Upper lobe of left lung (tissue), 6 donors: ENCODE measurements at regions not wholly inside any gene's neighbourhood (a gene's known extent, or its start where the extent isn't known, plus 50 kb on each side); places are given as distances from the start of the nearest gene placed in this dataset.
A peak's percentile ranks its signal among the peaks of the same experiment; 100 is the strongest.

Source experiments
- ATAC-seq, 2 donors: fragments of 200-7000 bp; cut with Tn5 transposase; one replicate each; pipeline ENCODE4 v1.9.1; 2022; ENCODE audit warnings: mild to moderate bottlenecking in 2 of 2, moderate library complexity in 2 of 2; ENCODE audit not compliant: low FRiP score in 2 of 2
- DNase-seq, 2 donors: peaks; one replicate each; pipeline ENCODE4 v3.0.0-alpha.2; 2019 to 2020
- H3K27ac ChIP-seq, 4 donors: fragments of 200-600 bp; sonication (generic); one replicate each; pipeline ENCODE4 v1.5.1; 2016 to 2019
- H3K27me3 ChIP-seq, 4 donors: fragments of 200-600 bp; sonication (generic); one replicate each; pipeline ENCODE4 v1.5.1; 2017 to 2019
- H3K36me3 ChIP-seq, 4 donors: fragments of 200-600 bp; sonication (generic); one replicate each; pipeline ENCODE4 v1.5.1; 2016 to 2019
- H3K4me1 ChIP-seq, 4 donors: fragments of 200-600 bp; sonication (generic); one replicate each; pipeline ENCODE4 v1.5.1; 2018 to 2019
- H3K4me3 ChIP-seq, 4 donors: fragments of 200-600 bp; sonication (generic); one replicate each; pipeline ENCODE4 v1.5.1; 2017 to 2019; ENCODE audit warnings: mild to moderate bottlenecking in 2 of 4, moderate library complexity in 1 of 4
- H3K9me3 ChIP-seq, 4 donors: fragments of 200-600 bp; sonication (generic); one replicate each; pipeline ENCODE4 v1.5.1; 2018 to 2019
- EP300 ChIP-seq, 4 donors: sonication (generic); formaldehyde crosslinking; IDR thresholded peaks; one replicate each; pipeline ENCODE4 v1.5.1; 2017; ENCODE audit warnings: antibody characterized with exemption in 4 of 4, control low read depth in 2 of 4
- POLR2A ChIP-seq, 4 donors: fragments of 450-650 bp; IDR thresholded peaks; one replicate each; pipeline ENCODE4 v1.5.1; 2016 to 2017; ENCODE audit warnings: antibody characterized with exemption in 4 of 4, mild to moderate bottlenecking in 2 of 4
- POLR2AphosphoS5 ChIP-seq, 2 donors: sonication (generic); formaldehyde crosslinking; IDR thresholded peaks; one replicate each; pipeline ENCODE4 v1.5.1; 2017; ENCODE audit warnings: antibody characterized with exemption in 2 of 2
- WGBS, 2 donors: methylation state at CpG; one replicate each; pipeline ENCODE4 v1.1.5; 2017 to 2018; 5-methylcytosine and 5-hydroxymethylcytosine counted together
- TF ChIP-seq, protein P1 (sequence below), 6 experiments: fragments of 450-650 bp in 4 of 6; fragments of 200-600 bp in 2 of 6; sonication (generic) in 2 of 6; IDR thresholded peaks; one replicate each; pipeline ENCODE4 v1.5.1; 2016 to 2019; ENCODE audit warnings: antibody characterized with exemption in 6 of 6
- donor health status: DM: no; HTN: no; CAD: no; lungs with moderate emphysema.
- donor health status: DM: no; HTN: yes; CAD: no; lungs with severe emphysema.

DNA sequence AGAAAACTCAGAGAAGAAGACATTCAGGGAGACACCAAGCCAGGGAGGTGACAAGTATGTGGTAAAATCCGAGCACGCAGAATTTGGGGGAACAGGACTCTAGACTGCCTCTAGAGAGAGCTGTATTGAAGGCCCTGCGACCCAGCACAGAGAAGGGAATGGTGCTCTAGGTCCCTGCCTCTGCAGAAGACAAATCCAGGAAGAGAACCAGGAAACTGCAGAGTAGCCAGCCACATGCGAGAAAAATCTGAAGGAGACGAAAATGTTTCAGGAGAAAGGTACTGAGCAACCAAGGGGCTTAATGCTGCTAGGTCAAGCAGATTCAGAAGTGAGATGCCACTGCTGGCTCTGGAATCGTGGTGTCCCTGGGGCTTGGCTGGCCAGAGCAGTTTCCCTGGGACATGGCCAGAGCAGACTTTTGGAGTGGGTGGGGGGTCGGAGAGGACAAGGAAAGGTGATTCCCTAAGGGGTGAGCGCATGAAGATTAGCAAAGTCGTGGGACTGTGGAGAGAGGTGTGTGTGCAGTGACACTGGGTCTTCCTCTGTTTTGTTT, 158.0 kb upstream of the KLF6 start:
- Histone ChIP-seq H3K27me3 (no peaks in the 10 kb centered on the region), H3K4me3 (no peak overlapping the region), H3K36me3 (no peaks in the 10 kb centered on the region), H3K27ac (no peak overlapping the region), H3K4me1 (no peaks in the 10 kb centered on the region), H3K9me3 (peaks cover 0 to 3% (median 0%) of the 10 kb centered on the region in 4 donors)
- no peak for ATAC-seq
- 83 to 86% methylated on average over 9 of the region's 9 CpGs for WGBS, 2 donors
- DNase-seq, result no peak
- TF ChIP-seq, protein P1, sequence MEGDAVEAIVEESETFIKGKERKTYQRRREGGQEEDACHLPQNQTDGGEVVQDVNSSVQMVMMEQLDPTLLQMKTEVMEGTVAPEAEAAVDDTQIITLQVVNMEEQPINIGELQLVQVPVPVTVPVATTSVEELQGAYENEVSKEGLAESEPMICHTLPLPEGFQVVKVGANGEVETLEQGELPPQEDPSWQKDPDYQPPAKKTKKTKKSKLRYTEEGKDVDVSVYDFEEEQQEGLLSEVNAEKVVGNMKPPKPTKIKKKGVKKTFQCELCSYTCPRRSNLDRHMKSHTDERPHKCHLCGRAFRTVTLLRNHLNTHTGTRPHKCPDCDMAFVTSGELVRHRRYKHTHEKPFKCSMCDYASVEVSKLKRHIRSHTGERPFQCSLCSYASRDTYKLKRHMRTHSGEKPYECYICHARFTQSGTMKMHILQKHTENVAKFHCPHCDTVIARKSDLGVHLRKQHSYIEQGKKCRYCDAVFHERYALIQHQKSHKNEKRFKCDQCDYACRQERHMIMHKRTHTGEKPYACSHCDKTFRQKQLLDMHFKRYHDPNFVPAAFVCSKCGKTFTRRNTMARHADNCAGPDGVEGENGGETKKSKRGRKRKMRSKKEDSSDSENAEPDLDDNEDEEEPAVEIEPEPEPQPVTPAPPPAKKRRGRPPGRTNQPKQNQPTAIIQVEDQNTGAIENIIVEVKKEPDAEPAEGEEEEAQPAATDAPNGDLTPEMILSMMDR (IDR thresholded peaks at IDR 0.05), result no peak
- no peak for TF ChIP-seq EP300 (IDR thresholded peaks at IDR 0.05)
- no peak for TF ChIP-seq POLR2AphosphoS5 (IDR thresholded peaks at IDR 0.05)
- TF ChIP-seq POLR2A (IDR thresholded peaks at IDR 0.05), result no peak

GRCh38 chr10:3941676-3942075, 156.7 kb upstream of the KLF6 start:
- Histone ChIP-seq H3K4me1 (no peaks in the 10 kb centered on the region), H3K4me3 (no peak overlapping the region), H3K27ac (no peak overlapping the region), H3K9me3 (peaks cover 0 to 3% (median 0%) of the 10 kb centered on the region in 4 donors), H3K36me3 (no peaks in the 10 kb centered on the region), H3K27me3 (no peaks in the 10 kb centered on the region)
- TF ChIP-seq POLR2AphosphoS5 (IDR thresholded peaks at IDR 0.05) (no peak), EP300 (IDR thresholded peaks at IDR 0.05) (no peak), POLR2A (IDR thresholded peaks at IDR 0.05) (no peak)
- TF ChIP-seq, protein P1 (IDR thresholded peaks at IDR 0.05), result no peak
- DNase-seq (no peak), ATAC-seq (no peak)
- WGBS, 2 donors, result 96 to 97% methylated on average over 12 of the region's 12 CpGs

DNA sequence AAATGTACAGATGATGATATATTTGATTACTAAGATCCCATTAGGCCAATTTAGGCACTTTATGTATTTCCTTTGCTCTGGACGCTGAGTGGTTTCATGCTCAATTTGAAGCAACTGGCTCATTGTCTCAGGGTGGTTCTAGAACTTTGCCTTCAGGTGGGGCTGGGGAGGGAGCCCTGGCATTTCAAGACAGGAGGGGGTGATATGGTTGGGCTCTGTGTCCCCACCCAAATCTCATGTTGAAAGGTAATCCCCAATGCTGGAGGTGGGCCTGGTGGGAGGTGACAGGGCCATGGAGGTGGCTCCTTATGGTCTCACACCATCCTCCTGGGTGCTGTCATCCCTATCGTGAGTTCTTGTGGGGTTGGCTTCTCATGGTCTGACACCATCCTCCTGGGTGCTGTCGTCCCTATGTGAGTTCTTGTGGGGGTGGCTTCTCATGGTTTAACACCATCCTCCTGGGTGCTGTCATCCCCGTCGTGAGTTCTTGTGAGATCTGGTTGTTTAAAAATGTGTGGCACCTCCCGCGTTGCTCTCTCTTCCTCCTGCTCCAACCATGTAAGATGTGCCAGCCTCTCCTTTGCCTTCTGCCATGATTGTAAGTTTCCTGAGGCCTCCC, 151.5 kb upstream of the KLF6 start:
- Histone ChIP-seq H3K9me3 (no peaks in the 10 kb centered on the region), H3K36me3 (no peaks in the 10 kb centered on the region), H3K4me3 (no peak overlapping the region), H3K4me1 (peaks cover 0 to 16% (median 7%) of the 10 kb centered on the region in 4 donors), H3K27ac (peak overlapping the region in 3 of 4 donors; percentile 5 to 80 (median 45)), H3K27me3 (no peaks in the 10 kb centered on the region)
- ATAC-seq (no peak), DNase-seq (no peak)
- TF ChIP-seq POLR2AphosphoS5 (IDR thresholded peaks at IDR 0.05) (no peak), POLR2A (IDR thresholded peaks at IDR 0.05) (no peak), EP300 (IDR thresholded peaks at IDR 0.05) (no peak)
- TF ChIP-seq, protein P1 (IDR thresholded peaks at IDR 0.05), result no peak
- WGBS, 2 donors, result 82 to 86% methylated on average over 7 of the region's 7 CpGs

DNA sequence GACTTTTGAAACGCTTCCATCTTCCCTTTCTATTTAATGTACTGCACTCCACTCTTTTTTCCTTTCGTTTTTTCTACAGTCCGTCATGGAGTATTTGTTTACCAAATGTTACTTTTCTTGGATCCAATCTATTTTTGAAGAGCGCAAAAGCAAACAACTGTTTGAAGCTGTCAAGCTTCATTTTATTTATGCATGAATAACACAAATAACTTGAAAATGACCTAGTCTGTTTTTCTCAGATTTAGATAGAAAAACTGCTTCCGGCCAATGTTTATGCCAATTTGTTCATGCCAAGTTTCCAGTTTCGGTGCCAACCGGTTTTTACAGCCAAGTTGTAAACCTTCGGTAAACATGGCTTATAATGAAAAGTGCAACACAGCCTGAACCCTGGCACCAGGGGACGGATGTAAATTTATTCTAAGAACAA, 150.9 kb upstream of the KLF6 start:
- H3K4me3 ChIP-seq, result peak overlapping the region in 1 of 4 donors; percentile 11
- 34 to 48% methylated on average over 9 of the region's 9 CpGs for WGBS, 2 donors
- DNase-seq (no peak), ATAC-seq (no peak)
- H3K36me3 ChIP-seq, result no peaks in the 10 kb centered on the region
- H3K27me3 ChIP-seq, result no peaks in the 10 kb centered on the region
- peak overlapping the region; percentile 42 to 80 (median 64) for H3K27ac ChIP-seq
- H3K4me1 ChIP-seq, result peaks cover 0 to 16% (median 7%) of the 10 kb centered on the region in 4 donors
- no peaks in the 10 kb centered on the region for H3K9me3 ChIP-seq
- TF ChIP-seq, protein P1 (IDR thresholded peaks at IDR 0.05), result no peak
- TF ChIP-seq POLR2AphosphoS5 (IDR thresholded peaks at IDR 0.05) (peak in 1 of 2 donors; percentile 21), POLR2A (IDR thresholded peaks at IDR 0.05) (no peak), EP300 (IDR thresholded peaks at IDR 0.05) (peak in 1 of 4 donors; percentile 3)
